ENCODE measurements at regions not wholly inside any gene's neighbourhood (a gene's known extent, or its start where the extent isn't known, plus 50 kb on each side); places are given as distances from the start of the nearest gene placed in this dataset.

DNA sequence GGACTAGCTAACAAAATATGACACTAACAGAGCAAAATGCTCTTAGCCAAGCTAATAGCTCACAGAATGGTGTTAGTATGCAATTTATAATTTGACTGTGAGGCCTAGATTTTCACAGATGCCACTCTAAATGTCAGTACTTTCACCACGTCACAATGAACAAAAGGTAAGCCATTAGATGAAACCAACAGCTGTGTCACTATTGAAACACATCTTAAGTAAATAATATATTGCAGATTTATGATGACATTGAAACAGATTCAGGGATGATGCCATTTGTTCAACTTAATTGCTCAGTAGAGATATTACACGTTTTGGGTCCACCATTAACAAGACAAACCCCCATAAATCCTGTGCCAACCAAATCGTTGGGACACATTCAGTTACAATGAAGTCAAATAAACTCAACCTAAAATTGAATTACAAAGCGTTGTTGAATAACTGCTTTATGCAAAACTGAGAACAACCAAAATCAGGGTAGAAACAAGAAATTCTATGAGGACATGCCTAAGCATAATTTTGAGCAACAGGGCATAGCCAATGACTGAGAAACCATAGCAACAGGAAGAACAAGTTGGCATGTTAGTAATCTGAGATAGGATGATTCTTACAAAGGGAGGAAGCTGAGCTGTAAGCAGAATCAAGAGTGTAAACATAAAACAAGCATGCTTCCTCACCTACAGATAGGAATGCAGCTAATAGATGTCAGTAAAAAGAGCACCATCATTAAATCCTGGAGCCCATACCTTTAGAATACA, 85.6 kb upstream of the KHDRBS2 start:
- no peak for TF ChIP-seq ZNF274 (IDR thresholded peaks at IDR 0.05; ENCODE audit: low read depth, low read length)
- no peak for TF ChIP-seq YY1 (IDR thresholded peaks at IDR 0.05; ENCODE audit: insufficient read depth, insufficient read length)
- TF ChIP-seq SUZ12 (IDR thresholded peaks at IDR 0.05; ENCODE audit: extremely low read depth, insufficient read depth, insufficient read length): no peak

All from NT2/D1 (cell line).